WTC11 (cell line): ENCODE measurements at regions not wholly inside any gene's neighbourhood (a gene's known extent, or its start where the extent isn't known, plus 50 kb on each side); places are given as distances from the start of the nearest gene placed in this dataset.

Experiments
- ATAC-seq: fragments of 200-7000 bp; cut with Tn5 transposase; 2 replicates; pipeline ENCODE4 v1.10.0; 2021; ENCODE audit warnings: mild to moderate bottlenecking, moderate library complexity
- CTCF ChIA-PET: fragments of 300-600 bp; sonication (Branson Sonifier 250); formaldehyde crosslinking; loops from one replicate; lab custom pipeline; 2021; ENCODE audit warnings: antibody characterized with exemption; lab: Charles Lee
- POLR2A ChIA-PET: fragments of 350-600 bp; sonication (Branson Sonifier 250); formaldehyde crosslinking; loops from one replicate; lab custom pipeline; 2021; ENCODE audit warnings: antibody characterized with exemption; lab: Charles Lee
- DNase-seq: peaks from one replicate; pipeline ENCODE4 v3.0.0; 2021; ENCODE audit warnings: low spot score
- H3K27ac Mint-ChIP-seq: 2 replicates; pipeline ENCODE4 v1.8.0; 2021; ENCODE audit warnings: mixed read lengths
- H3K27me3 Mint-ChIP-seq: 2 replicates; pipeline ENCODE4 v1.8.0; 2021; ENCODE audit warnings: low read depth, mild to moderate bottlenecking, moderate library complexity, mixed read lengths
- H3K36me3 Mint-ChIP-seq: 2 replicates; pipeline ENCODE4 v1.8.0; 2021; ENCODE audit warnings: mixed read lengths
- H3K4me1 Mint-ChIP-seq: 2 replicates; pipeline ENCODE4 v1.8.0; 2022; ENCODE audit warnings: mixed read lengths
- H3K4me3 Mint-ChIP-seq: 2 replicates; pipeline ENCODE4 v1.8.0; 2021; ENCODE audit warnings: mild to moderate bottlenecking, moderate library complexity, mixed read lengths
- H3K9me3 Mint-ChIP-seq: 2 replicates; pipeline ENCODE4 v1.8.0; 2021; ENCODE audit warnings: mixed read lengths
- GTF2I ChIP-seq: fragments of 250-450 bp; sonication (Bioruptor Pico); conservative IDR thresholded peaks from 2 replicates; pipeline ENCODE4 v1.4.0; 2021; ENCODE audit warnings: mild to moderate bottlenecking
- HMGA2 ChIP-seq: fragments of 250-450 bp; sonication (Bioruptor Pico); IDR thresholded peaks from 2 replicates; pipeline ENCODE4 v1.4.0; 2021; ENCODE audit warnings: mild to moderate bottlenecking, moderate library complexity
- JAZF1 ChIP-seq: fragments of 250-450 bp; sonication (Bioruptor Pico); IDR thresholded peaks from 2 replicates; pipeline ENCODE4 v1.9.0; 2021; ENCODE audit warnings: moderate library complexity, mild to moderate bottlenecking, inconsistent platforms
- KAT7 ChIP-seq: sonication (generic); formaldehyde crosslinking; IDR thresholded peaks from 2 replicates; pipeline ENCODE4 v1.8.1; 2023; ENCODE audit warnings: missing genetic modification reagents, mild to moderate bottlenecking, borderline replicate concordance
- NFYB ChIP-seq: sonication (generic); formaldehyde crosslinking; conservative IDR thresholded peaks from 2 replicates; pipeline ENCODE4 v1.8.0; 2022; ENCODE audit warnings: low read depth, missing genetic modification reagents
- NR2C2 ChIP-seq: sonication (generic); formaldehyde crosslinking; IDR thresholded peaks from 2 replicates; pipeline ENCODE4 v1.8.0; 2022; ENCODE audit warnings: mild to moderate bottlenecking, missing genetic modification reagents
- SOX15 ChIP-seq: fragments of 250-450 bp; sonication (Bioruptor Pico); IDR thresholded peaks from 2 replicates; pipeline ENCODE4 v1.9.0; 2021; ENCODE audit warnings: mild to moderate bottlenecking
- TCF7 ChIP-seq: sonication (generic); formaldehyde crosslinking; IDR thresholded peaks from 2 replicates; pipeline ENCODE4 v1.8.0; 2022; ENCODE audit warnings: mild to moderate bottlenecking, low read depth, missing genetic modification reagents, moderate library complexity
- TEAD1 ChIP-seq: sonication (generic); formaldehyde crosslinking; IDR thresholded peaks from 2 replicates; pipeline ENCODE4 v1.8.0; 2022; ENCODE audit warnings: mild to moderate bottlenecking, missing genetic modification reagents
- TP53 ChIP-seq: sonication (generic); formaldehyde crosslinking; IDR thresholded peaks from 2 replicates; pipeline ENCODE4 v1.8.1; 2023; ENCODE audit warnings: mild to moderate bottlenecking, missing genetic modification reagents
- ZNF219 ChIP-seq: sonication (generic); formaldehyde crosslinking; IDR thresholded peaks from 2 replicates; pipeline ENCODE4 v1.8.0; 2023; ENCODE audit warnings: missing genetic modification reagents, mild to moderate bottlenecking, borderline replicate concordance
- ZNF263 ChIP-seq: sonication (generic); formaldehyde crosslinking; IDR thresholded peaks from 2 replicates; pipeline ENCODE4 v1.8.1; 2022; ENCODE audit warnings: low read depth, mild to moderate bottlenecking, moderate library complexity, missing genetic modification reagents
- ZNF671 ChIP-seq: fragments of 250-450 bp; sonication (Bioruptor Pico); IDR thresholded peaks from 2 replicates; pipeline ENCODE4 v1.8.0; 2021; ENCODE audit warnings: mild to moderate bottlenecking
- TF ChIP-seq, protein P1 (sequence below): sonication (generic); formaldehyde crosslinking; IDR thresholded peaks from 2 replicates; pipeline ENCODE4 v1.8.0; 2022; ENCODE audit warnings: mild to moderate bottlenecking, missing genetic modification reagents
- TF ChIP-seq, protein P2 (sequence below): fragments of 250-450 bp; sonication (Bioruptor Pico); IDR thresholded peaks from 2 replicates; pipeline ENCODE4 v1.9.0; 2021; ENCODE audit warnings: moderate library complexity, mild to moderate bottlenecking, inconsistent platforms, borderline replicate concordance
- TF ChIP-seq, protein P3 (sequence below): sonication (generic); formaldehyde crosslinking; conservative IDR thresholded peaks from 2 replicates; pipeline ENCODE4 v1.8.1; 2022; ENCODE audit warnings: mild to moderate bottlenecking, missing genetic modification reagents
- TF ChIP-seq, protein P4 (sequence below): fragments of 250-450 bp; sonication (Bioruptor Pico); IDR thresholded peaks from 2 replicates; pipeline ENCODE4 v2.1.2; 2022; ENCODE audit warnings: mild to moderate bottlenecking, moderate library complexity
- TF ChIP-seq, protein P5 (sequence below): sonication (generic); formaldehyde crosslinking; IDR thresholded peaks from 2 replicates; pipeline ENCODE4 v1.8.0; 2023; ENCODE audit warnings: missing genetic modification reagents
- TF ChIP-seq, protein P6 (sequence below): fragments of 200-600 bp; IDR thresholded peaks from 2 replicates; pipeline ENCODE4 v1.8.0; 2022; ENCODE audit warnings: antibody characterized with exemption
- TF ChIP-seq, protein P7 (sequence below): sonication (generic); formaldehyde crosslinking; IDR thresholded peaks from 2 replicates; pipeline ENCODE4 v1.8.0; 2023; ENCODE audit warnings: mild to moderate bottlenecking, missing genetic modification reagents
- TF ChIP-seq, protein P8 (sequence below): fragments of 250-450 bp; sonication (Bioruptor Pico); conservative IDR thresholded peaks from 2 replicates; pipeline ENCODE4 v1.9.0; 2021; ENCODE audit warnings: mild to moderate bottlenecking
- TF ChIP-seq, protein P9 (sequence below): sonication (generic); formaldehyde crosslinking; IDR thresholded peaks from 2 replicates; pipeline ENCODE4 v1.8.1; 2022; ENCODE audit warnings: low read depth, missing genetic modification reagents, borderline replicate concordance

DNA sequence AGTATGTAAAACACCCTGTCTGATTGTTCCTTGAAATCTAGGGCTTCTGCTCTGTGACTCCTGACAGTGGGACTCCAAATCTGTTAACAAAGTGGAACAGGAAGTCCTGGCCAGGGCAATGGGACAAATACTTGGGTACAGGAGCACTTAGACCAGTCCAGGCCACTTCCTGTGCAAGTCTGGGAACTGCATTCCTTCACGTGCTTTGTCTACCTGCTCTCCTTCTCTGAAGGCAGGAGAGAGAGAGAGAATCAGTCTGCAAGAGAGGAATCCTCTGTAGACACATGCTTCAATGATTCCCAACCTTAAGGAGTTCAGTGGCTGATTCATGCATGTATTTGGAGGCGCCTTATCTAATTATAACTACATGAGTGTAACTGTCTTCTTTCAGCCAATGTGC lies 530.2 kb downstream of the GATA3 start (continued):
- TF ChIP-seq, protein P1, sequence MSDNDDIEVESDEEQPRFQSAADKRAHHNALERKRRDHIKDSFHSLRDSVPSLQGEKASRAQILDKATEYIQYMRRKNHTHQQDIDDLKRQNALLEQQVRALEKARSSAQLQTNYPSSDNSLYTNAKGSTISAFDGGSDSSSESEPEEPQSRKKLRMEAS, result no peak
- TF ChIP-seq, protein P2, sequence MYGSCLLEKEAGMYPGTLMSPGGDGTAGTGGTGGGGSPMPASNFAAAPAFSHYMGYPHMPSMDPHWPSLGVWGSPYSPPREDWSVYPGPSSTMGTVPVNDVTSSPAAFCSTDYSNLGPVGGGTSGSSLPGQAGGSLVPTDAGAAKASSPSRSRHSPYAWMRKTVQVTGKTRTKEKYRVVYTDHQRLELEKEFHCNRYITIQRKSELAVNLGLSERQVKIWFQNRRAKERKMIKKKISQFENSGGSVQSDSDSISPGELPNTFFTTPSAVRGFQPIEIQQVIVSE (CRISPR knock-in tag), result no peak
- TF ChIP-seq, protein P3, sequence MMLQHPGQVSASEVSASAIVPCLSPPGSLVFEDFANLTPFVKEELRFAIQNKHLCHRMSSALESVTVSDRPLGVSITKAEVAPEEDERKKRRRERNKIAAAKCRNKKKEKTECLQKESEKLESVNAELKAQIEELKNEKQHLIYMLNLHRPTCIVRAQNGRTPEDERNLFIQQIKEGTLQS (CRISPR knock-in tag), result no peak
- TF ChIP-seq, protein P4, sequence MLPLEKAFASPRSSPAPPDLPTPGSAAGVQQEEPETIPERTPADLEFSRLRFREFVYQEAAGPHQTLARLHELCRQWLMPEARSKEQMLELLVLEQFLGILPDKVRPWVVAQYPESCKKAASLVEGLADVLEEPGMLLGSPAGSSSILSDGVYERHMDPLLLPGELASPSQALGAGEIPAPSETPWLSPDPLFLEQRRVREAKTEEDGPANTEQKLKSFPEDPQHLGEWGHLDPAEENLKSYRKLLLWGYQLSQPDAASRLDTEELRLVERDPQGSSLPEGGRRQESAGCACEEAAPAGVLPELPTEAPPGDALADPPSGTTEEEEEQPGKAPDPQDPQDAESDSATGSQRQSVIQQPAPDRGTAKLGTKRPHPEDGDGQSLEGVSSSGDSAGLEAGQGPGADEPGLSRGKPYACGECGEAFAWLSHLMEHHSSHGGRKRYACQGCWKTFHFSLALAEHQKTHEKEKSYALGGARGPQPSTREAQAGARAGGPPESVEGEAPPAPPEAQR (CRISPR knock-in tag), result no peak
- TF ChIP-seq ZNF219, result no peak

DNA sequence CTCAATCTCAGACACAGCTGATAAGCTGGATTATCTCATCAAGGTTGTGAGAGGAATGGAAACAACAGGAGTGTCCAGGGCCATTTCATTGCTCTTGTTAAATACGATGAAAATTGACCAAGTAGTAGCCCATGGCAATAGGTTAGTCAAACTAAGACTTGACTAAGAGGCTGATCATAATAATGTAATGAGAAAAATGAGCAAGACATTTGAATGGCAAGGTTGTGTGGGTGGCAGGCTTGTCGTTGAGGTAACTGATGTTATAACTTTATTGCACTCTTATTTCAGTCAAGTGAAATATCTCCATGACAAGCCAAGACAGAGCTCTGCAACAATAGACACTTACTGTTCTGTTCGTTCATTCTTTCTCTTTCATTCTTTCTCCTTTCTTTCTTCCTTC lies 532.0 kb downstream of the GATA3 start:
- H3K4me3 Mint-ChIP-seq, result no peak overlapping the region
- POLR2A ChIA-PET, result no interaction called here
- H3K4me1 Mint-ChIP-seq, result no peaks in the 10 kb centered on the region
- no peaks in the 10 kb centered on the region for H3K36me3 Mint-ChIP-seq
- CTCF ChIA-PET, result no interaction called here
- H3K27ac Mint-ChIP-seq, result no peak overlapping the region
- no peak for DNase-seq
- ATAC-seq, result no peak
- no peaks in the 10 kb centered on the region for H3K9me3 Mint-ChIP-seq
- no peaks in the 10 kb centered on the region for H3K27me3 Mint-ChIP-seq
- TF ChIP-seq GTF2I (no peak), TP53 (CRISPR knock-in tag) (no peak), HMGA2 (CRISPR knock-in tag) (no peak), ZNF263 (CRISPR knock-in tag) (no peak), ZNF671 (CRISPR knock-in tag) (no peak), JAZF1 (CRISPR knock-in tag) (no peak), SOX15 (CRISPR knock-in tag) (no peak), KAT7 (CRISPR knock-in tag) (no peak), NFYB (CRISPR knock-in tag) (no peak), ZNF219 (no peak), TEAD1 (CRISPR knock-in tag) (no peak), TCF7 (no peak), NR2C2 (CRISPR knock-in tag) (no peak)
- TF ChIP-seq, protein P5, sequence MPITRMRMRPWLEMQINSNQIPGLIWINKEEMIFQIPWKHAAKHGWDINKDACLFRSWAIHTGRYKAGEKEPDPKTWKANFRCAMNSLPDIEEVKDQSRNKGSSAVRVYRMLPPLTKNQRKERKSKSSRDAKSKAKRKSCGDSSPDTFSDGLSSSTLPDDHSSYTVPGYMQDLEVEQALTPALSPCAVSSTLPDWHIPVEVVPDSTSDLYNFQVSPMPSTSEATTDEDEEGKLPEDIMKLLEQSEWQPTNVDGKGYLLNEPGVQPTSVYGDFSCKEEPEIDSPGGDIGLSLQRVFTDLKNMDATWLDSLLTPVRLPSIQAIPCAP (CRISPR knock-in tag), result no peak
- TF ChIP-seq, protein P6, sequence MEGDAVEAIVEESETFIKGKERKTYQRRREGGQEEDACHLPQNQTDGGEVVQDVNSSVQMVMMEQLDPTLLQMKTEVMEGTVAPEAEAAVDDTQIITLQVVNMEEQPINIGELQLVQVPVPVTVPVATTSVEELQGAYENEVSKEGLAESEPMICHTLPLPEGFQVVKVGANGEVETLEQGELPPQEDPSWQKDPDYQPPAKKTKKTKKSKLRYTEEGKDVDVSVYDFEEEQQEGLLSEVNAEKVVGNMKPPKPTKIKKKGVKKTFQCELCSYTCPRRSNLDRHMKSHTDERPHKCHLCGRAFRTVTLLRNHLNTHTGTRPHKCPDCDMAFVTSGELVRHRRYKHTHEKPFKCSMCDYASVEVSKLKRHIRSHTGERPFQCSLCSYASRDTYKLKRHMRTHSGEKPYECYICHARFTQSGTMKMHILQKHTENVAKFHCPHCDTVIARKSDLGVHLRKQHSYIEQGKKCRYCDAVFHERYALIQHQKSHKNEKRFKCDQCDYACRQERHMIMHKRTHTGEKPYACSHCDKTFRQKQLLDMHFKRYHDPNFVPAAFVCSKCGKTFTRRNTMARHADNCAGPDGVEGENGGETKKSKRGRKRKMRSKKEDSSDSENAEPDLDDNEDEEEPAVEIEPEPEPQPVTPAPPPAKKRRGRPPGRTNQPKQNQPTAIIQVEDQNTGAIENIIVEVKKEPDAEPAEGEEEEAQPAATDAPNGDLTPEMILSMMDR, result no peak
- TF ChIP-seq, protein P1, result no peak
- TF ChIP-seq, protein P7, sequence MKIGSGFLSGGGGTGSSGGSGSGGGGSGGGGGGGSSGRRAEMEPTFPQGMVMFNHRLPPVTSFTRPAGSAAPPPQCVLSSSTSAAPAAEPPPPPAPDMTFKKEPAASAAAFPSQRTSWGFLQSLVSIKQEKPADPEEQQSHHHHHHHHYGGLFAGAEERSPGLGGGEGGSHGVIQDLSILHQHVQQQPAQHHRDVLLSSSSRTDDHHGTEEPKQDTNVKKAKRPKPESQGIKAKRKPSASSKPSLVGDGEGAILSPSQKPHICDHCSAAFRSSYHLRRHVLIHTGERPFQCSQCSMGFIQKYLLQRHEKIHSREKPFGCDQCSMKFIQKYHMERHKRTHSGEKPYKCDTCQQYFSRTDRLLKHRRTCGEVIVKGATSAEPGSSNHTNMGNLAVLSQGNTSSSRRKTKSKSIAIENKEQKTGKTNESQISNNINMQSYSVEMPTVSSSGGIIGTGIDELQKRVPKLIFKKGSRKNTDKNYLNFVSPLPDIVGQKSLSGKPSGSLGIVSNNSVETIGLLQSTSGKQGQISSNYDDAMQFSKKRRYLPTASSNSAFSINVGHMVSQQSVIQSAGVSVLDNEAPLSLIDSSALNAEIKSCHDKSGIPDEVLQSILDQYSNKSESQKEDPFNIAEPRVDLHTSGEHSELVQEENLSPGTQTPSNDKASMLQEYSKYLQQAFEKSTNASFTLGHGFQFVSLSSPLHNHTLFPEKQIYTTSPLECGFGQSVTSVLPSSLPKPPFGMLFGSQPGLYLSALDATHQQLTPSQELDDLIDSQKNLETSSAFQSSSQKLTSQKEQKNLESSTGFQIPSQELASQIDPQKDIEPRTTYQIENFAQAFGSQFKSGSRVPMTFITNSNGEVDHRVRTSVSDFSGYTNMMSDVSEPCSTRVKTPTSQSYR (CRISPR knock-in tag), result no peak
- TF ChIP-seq, protein P8, sequence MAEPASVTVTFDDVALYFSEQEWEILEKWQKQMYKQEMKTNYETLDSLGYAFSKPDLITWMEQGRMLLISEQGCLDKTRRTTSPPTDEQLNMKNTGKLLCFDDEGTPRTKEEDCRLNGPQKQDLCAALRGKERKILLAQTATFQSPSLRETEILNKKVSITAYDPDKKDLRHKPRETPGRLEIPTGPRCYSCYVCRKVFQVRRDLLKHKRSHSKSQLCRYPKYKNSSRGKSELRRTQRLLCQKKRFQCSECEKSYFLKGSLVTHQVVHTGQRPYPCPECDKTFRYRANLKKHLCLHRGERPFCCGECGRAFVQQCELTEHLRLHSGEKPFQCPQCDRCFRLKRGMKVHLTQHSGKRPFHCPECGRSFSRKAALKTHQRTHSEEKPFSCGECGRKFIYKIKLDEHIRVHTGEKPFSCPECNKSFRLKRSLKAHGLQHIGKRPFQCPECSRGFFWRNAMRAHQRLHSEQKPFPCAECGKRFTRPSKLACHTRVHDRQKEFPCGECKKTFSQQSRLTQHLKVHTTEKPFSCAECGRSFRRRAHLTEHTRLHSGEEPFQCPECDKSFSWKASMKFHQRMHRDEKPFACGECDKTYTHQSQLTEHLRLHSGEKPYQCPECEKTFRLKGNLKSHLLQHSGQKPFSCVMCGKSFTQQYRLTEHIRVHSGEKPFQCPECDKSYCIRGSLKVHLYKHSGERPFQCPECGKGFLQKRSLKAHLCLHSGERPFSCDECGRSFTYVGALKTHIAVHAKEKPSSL (CRISPR knock-in tag), result no peak
- TF ChIP-seq, protein P3 (CRISPR knock-in tag), result no peak
- TF ChIP-seq, protein P9, sequence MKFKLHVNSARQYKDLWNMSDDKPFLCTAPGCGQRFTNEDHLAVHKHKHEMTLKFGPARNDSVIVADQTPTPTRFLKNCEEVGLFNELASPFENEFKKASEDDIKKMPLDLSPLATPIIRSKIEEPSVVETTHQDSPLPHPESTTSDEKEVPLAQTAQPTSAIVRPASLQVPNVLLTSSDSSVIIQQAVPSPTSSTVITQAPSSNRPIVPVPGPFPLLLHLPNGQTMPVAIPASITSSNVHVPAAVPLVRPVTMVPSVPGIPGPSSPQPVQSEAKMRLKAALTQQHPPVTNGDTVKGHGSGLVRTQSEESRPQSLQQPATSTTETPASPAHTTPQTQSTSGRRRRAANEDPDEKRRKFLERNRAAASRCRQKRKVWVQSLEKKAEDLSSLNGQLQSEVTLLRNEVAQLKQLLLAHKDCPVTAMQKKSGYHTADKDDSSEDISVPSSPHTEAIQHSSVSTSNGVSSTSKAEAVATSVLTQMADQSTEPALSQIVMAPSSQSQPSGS (CRISPR knock-in tag), result no peak
